DND-41 (cell line): ENCODE measurements at regions not wholly inside any gene's neighbourhood (a gene's known extent, or its start where the extent isn't known, plus 50 kb on each side); places are given as distances from the start of the nearest gene placed in this dataset.

Experiments used
- ATAC-seq: fragments of 200-7000 bp; cut with Tn5 transposase; 3 replicates; pipeline ENCODE4 v1.9.1; 2021; ENCODE audit warnings: low read depth; ENCODE audit not compliant: insufficient read depth
- DNase-seq: peaks from one replicate; pipeline ENCODE4 v3.0.0-alpha.2; 2020
- H2AFZ ChIP-seq: 2 replicates; pipeline ENCODE4 v1.6.0; 2012; ENCODE audit warnings: low read depth, low read length
- H3K27ac ChIP-seq: 2 replicates; pipeline ENCODE4 v1.5.1; 2012; ENCODE audit warnings: low read length, inconsistent platforms
- H3K27me3 ChIP-seq: fragments of 200-600 bp; sonication (generic); 2 replicates; pipeline ENCODE4 v1.6.0; 2012; ENCODE audit warnings: low read length, mild to moderate bottlenecking, inconsistent platforms; ENCODE audit not compliant: insufficient read depth, poor library complexity
- H3K36me3 ChIP-seq: 2 replicates; pipeline ENCODE4 v1.5.1; 2012; ENCODE audit warnings: low read length, inconsistent platforms; ENCODE audit not compliant: insufficient read depth
- H3K4me1 ChIP-seq: 2 replicates; pipeline ENCODE4 v1.5.1; 2012; ENCODE audit warnings: mild to moderate bottlenecking, low read length; ENCODE audit not compliant: insufficient read depth
- H3K4me2 ChIP-seq: 2 replicates; pipeline ENCODE4 v1.6.0; 2012; ENCODE audit warnings: mild to moderate bottlenecking, moderate library complexity, low read length, inconsistent platforms; ENCODE audit not compliant: insufficient read depth
- H3K4me3 ChIP-seq, 2 experiments: fragments of 200-600 bp in 1 of 2; shearing (Covaris generic) in 1 of 2; 2 replicates each; pipeline ENCODE4 v1.5.1; 2012 to 2016; ENCODE audit warnings: inconsistent platforms in 2 of 2, low read length in 2 of 2, mild to moderate bottlenecking in 2 of 2, low read depth in 1 of 2, moderate library complexity in 1 of 2
- H3K79me2 ChIP-seq: 2 replicates; pipeline ENCODE4 v1.6.0; 2012; ENCODE audit warnings: low read length, inconsistent platforms; ENCODE audit not compliant: insufficient read depth
- H3K9ac ChIP-seq: 2 replicates; pipeline ENCODE4 v1.6.0; 2012; ENCODE audit warnings: low read depth, mild to moderate bottlenecking, inconsistent platforms, low read length, moderate library complexity
- H3K9me3 ChIP-seq: 2 replicates; pipeline ENCODE4 v1.5.1; 2012; ENCODE audit warnings: low read length, moderate library complexity, mild to moderate bottlenecking, inconsistent platforms; ENCODE audit not compliant: insufficient read depth, severe bottlenecking
- H4K20me1 ChIP-seq: 2 replicates; pipeline ENCODE4 v1.6.0; 2012; ENCODE audit warnings: low read length; ENCODE audit not compliant: insufficient read depth
- CTCF ChIP-seq: IDR thresholded peaks from 2 replicates; pipeline ENCODE4 v1.5.1; 2012; ENCODE audit warnings: borderline replicate concordance, low read length, moderate library complexity, mild to moderate bottlenecking; ENCODE audit not compliant: poor library complexity, severe bottlenecking; ENCODE audit errors: extremely low read depth
- EZH2 ChIP-seq: IDR thresholded peaks from 3 replicates; pipeline ENCODE4 v1.6.1; 2012; ENCODE audit warnings: borderline replicate concordance, low read depth, mild to moderate bottlenecking, moderate library complexity, low read length, inconsistent platforms; ENCODE audit not compliant: severe bottlenecking

- H3K4me2 ChIP-seq: no peak overlapping the region
- no peaks in the 10 kb centered on the region for H3K9me3 ChIP-seq
- no peaks in the 10 kb centered on the region for H3K4me1 ChIP-seq
- peaks cover 2% of the 10 kb centered on the region for H3K27me3 ChIP-seq
- no peaks in the 10 kb centered on the region for H3K79me2 ChIP-seq
- no peak for TF ChIP-seq CTCF
- no peak for TF ChIP-seq EZH2
- H4K20me1 ChIP-seq: no peaks in the 10 kb centered on the region
- no peaks in the 10 kb centered on the region for H3K36me3 ChIP-seq
- no peak overlapping the region for H3K9ac ChIP-seq
- DNase-seq: no peak
- H3K4me3 ChIP-seq: no peak overlapping the region
- no peak overlapping the region for H2AFZ ChIP-seq
- H3K27ac ChIP-seq: no peak overlapping the region
- ATAC-seq: no peak
These were observed 71.6 kb upstream of the XPA start for GRCh38 chr9:97768746-97769145.

- no peak overlapping the region for H3K9ac ChIP-seq
- no peaks in the 10 kb centered on the region for H4K20me1 ChIP-seq
- TF ChIP-seq CTCF (no peak), EZH2 (no peak)
- no peaks in the 10 kb centered on the region for H3K9me3 ChIP-seq
- no peaks in the 10 kb centered on the region for H3K4me1 ChIP-seq
- DNase-seq: no peak
- H3K79me2 ChIP-seq: no peaks in the 10 kb centered on the region
- no peak overlapping the region for H3K27ac ChIP-seq
- ATAC-seq: no peak
- no peaks in the 10 kb centered on the region for H3K36me3 ChIP-seq
- H3K4me3 ChIP-seq: no peak overlapping the region
- no peak overlapping the region for H3K4me2 ChIP-seq
- H2AFZ ChIP-seq: no peak overlapping the region
- H3K27me3 ChIP-seq: peaks cover 2% of the 10 kb centered on the region
These were observed 72.1 kb upstream of the XPA start for GRCh38 chr9:97769208-97769607.

GRCh38 chr9:97770808-97771372, 73.8 kb upstream of the XPA start:
- DNase-seq: no peak
- Histone ChIP-seq H3K9me3 (no peaks in the 10 kb centered on the region), H3K4me3 (no peak overlapping the region), H3K36me3 (no peaks in the 10 kb centered on the region), H3K4me2 (no peak overlapping the region), H3K9ac (no peak overlapping the region), H3K79me2 (no peaks in the 10 kb centered on the region), H4K20me1 (no peaks in the 10 kb centered on the region), H3K27me3 (peaks cover 2% of the 10 kb centered on the region), H2AFZ (no peak overlapping the region), H3K27ac (no peak overlapping the region), H3K4me1 (no peaks in the 10 kb centered on the region)
- no peak for ATAC-seq
- TF ChIP-seq CTCF: no peak
- TF ChIP-seq EZH2: no peak

GRCh38 chr9:97771641-97772040, 74.5 kb upstream of the XPA start:
- no peak for TF ChIP-seq CTCF
- TF ChIP-seq EZH2: no peak
- H3K9me3 ChIP-seq: no peaks in the 10 kb centered on the region
- no peaks in the 10 kb centered on the region for H3K4me1 ChIP-seq
- no peak for DNase-seq
- no peak overlapping the region for H3K27ac ChIP-seq
- H3K79me2 ChIP-seq: no peaks in the 10 kb centered on the region
- no peaks in the 10 kb centered on the region for H4K20me1 ChIP-seq
- H3K36me3 ChIP-seq: no peaks in the 10 kb centered on the region
- no peak overlapping the region for H3K9ac ChIP-seq
- ATAC-seq: no peak
- no peak overlapping the region for H3K4me3 ChIP-seq
- no peak overlapping the region for H3K4me2 ChIP-seq
- peaks cover 2% of the 10 kb centered on the region for H3K27me3 ChIP-seq
- no peak overlapping the region for H2AFZ ChIP-seq
